ENCODE measurements at regions not wholly inside any gene's neighbourhood (a gene's known extent, or its start where the extent isn't known, plus 50 kb on each side); places are given as distances from the start of the nearest gene placed in this dataset.

GRCh38 chr14:95433094-95433478 lies 83.4 kb downstream of the SYNE3 start:
- no peak for TF ChIP-seq CTCF (IDR thresholded peaks at IDR 0.05)
- TF ChIP-seq POLR2A (IDR thresholded peaks at IDR 0.05): no peak

Measured in lower leg skin (tissue), 3 donors.